Effector memory CD8-positive, alpha-beta T cell (primary cell): ENCODE measurements at regions not wholly inside any gene's neighbourhood (a gene's known extent, or its start where the extent isn't known, plus 50 kb on each side); places are given as distances from the start of the nearest gene placed in this dataset.
"Not testable (repeated sequence)": the region's sequence is repeated elsewhere in the genome, so short reads cannot be mapped to it uniquely, and the experiment has no call there.

Source experiments
- ATAC-seq: fragments of 150-1000 bp; cut with Tn5 transposase; replicated peaks from 2 replicates; pipeline ENCODE4 v1.10.0; 2021; ENCODE audit warnings: mild to moderate bottlenecking, moderate library complexity
- DNase-seq, 3 experiments: peaks; one replicate each; pipeline ENCODE4 v3.0.0; 2021
- H3K27ac Mint-ChIP-seq, 2 donors: one replicate each; pipeline ENCODE4 v1.8.0; 2022; ENCODE audit warnings: mild to moderate bottlenecking in 2 of 2, mixed read lengths in 2 of 2, moderate library complexity in 2 of 2
- H3K27me3 Mint-ChIP-seq, 2 donors: one replicate each; pipeline ENCODE4 v1.8.0; 2022; ENCODE audit warnings: mixed read lengths in 2 of 2
- H3K36me3 Mint-ChIP-seq: one replicate; pipeline ENCODE4 v1.8.0; 2022; ENCODE audit warnings: mild to moderate bottlenecking, moderate library complexity, mixed read lengths; ENCODE audit not compliant: insufficient read depth
- H3K4me1 Mint-ChIP-seq, 2 donors: one replicate each; pipeline ENCODE4 v1.8.0; 2022; ENCODE audit warnings: low read depth in 2 of 2, mixed read lengths in 2 of 2
- H3K4me3 Mint-ChIP-seq, 2 donors: one replicate each; pipeline ENCODE4 v1.8.0; 2022; ENCODE audit warnings: mild to moderate bottlenecking in 2 of 2, mixed read lengths in 2 of 2, moderate library complexity in 2 of 2
- H3K9me3 Mint-ChIP-seq, 2 donors: one replicate each; pipeline ENCODE4 v1.8.0; 2022; ENCODE audit warnings: mixed read lengths in 2 of 2

DNA sequence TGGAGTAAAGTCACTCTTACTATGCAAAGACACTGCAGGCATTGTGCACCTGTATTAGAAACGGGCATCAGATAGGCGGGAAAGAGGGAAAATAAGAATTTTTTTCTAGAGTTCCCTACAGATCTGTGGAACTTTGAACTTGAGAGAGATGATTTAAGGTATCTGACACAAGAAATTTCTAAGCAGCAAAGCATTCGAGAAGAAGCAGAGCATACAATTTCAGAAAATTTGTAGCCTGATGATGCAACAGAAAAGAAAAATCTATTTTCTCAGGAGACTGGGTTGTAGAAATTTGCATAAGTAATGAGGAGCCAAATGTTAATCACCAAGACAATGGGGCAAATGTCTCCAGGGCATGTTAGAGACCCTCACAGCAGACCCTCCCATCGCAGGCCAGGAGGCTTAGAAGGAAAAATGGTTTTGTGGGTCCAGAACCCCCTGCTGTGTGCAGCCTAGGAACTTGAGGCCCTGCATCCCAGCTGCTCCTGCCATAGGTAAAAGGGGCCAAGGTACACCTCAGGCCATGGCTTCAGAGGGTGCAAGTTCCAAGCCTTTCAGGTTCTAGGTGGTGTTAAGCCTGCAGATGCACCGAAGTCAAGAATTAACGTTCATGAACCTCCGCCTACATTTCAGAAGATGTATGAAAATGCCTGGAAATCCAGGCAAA, 163.5 kb upstream of the GTF2H2 start:
- peak in 1 of 3 experiments; percentile 2 for DNase-seq
- H3K27me3 Mint-ChIP-seq = not testable (repeated sequence)

More for the DNA sequence above, 163.5 kb upstream of the GTF2H2 start:
- not testable (repeated sequence) for ATAC-seq, H3K9me3 Mint-ChIP-seq, H3K4me3 Mint-ChIP-seq, H3K27ac Mint-ChIP-seq, H3K36me3 Mint-ChIP-seq, H3K4me1 Mint-ChIP-seq
